Mesodermal cell (in vitro differentiated cells): ENCODE measurements at regions not wholly inside any gene's neighbourhood (a gene's known extent, or its start where the extent isn't known, plus 50 kb on each side); places are given as distances from the start of the nearest gene placed in this dataset.
A peak's percentile ranks its signal among the peaks of the same experiment; 100 is the strongest.
"Not testable (repeated sequence)": the region's sequence is repeated elsewhere in the genome, so short reads cannot be mapped to it uniquely, and the experiment has no call there.

Source experiments
- H3K27ac ChIP-seq: 2 replicates; pipeline ENCODE4 v1.7.0; 2013; ENCODE audit warnings: mild to moderate bottlenecking, low read depth, low read length, moderate library complexity; ENCODE audit not compliant: severe bottlenecking
- H3K36me3 ChIP-seq: 2 replicates; pipeline ENCODE4 v1.7.1; 2013; ENCODE audit warnings: mild to moderate bottlenecking, low read length, moderate library complexity; ENCODE audit not compliant: control insufficient read depth, insufficient read depth
- H3K4me1 ChIP-seq: one replicate; pipeline ENCODE4 v1.7.1; 2013; ENCODE audit warnings: mild to moderate bottlenecking, low read length; ENCODE audit not compliant: insufficient read depth, control insufficient read depth, poor library complexity, severe bottlenecking
- H3K4me3 ChIP-seq: 2 replicates; pipeline ENCODE4 v1.7.0; 2013; ENCODE audit warnings: low read length, control low read depth, mild to moderate bottlenecking; ENCODE audit not compliant: insufficient read depth, poor library complexity, severe bottlenecking; ENCODE audit errors: extremely low read depth
- H3K9me3 ChIP-seq: 2 replicates; pipeline ENCODE4 v1.7.1; 2013; ENCODE audit warnings: mild to moderate bottlenecking, low read length, moderate library complexity; ENCODE audit not compliant: control insufficient read depth
- WGBS, 2 experiments: methylation state at CpG; one replicate each; pipeline ENCODE4 v1.1.5; 2013; ENCODE audit warnings: missing lambda C conversion rate in 2 of 2; ENCODE audit not compliant: insufficient coverage in 2 of 2; 5-methylcytosine and 5-hydroxymethylcytosine counted together

DNA sequence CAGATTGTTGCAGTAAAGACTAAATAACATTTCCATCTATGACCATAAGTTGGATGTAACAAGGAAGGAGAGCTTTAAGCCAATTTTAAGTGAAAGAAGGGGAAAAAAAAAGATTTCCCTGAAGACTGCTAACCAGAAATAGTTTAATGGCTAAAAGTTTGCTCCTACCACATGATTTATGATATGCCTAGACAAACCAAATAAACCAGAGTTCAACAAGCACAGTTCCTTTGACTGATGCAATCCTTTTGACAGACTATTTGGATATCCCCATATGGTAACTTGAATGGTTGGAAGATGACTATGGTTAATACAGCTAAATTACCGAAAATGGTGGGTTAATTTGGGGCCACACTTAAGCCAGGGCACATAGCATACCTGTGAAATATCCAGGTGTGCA is 338.5 kb downstream of the CETN3 start:
- H3K4me3 ChIP-seq = no peak overlapping the region
- H3K9me3 ChIP-seq = peaks cover 1% of the 10 kb centered on the region
- H3K27ac ChIP-seq = no peak overlapping the region
- no peaks in the 10 kb centered on the region for H3K36me3 ChIP-seq
- H3K4me1 ChIP-seq = no peaks in the 10 kb centered on the region
- WGBS, 2 experiments = 20 to 44% methylated on average over 1 of the region's 1 CpG

DNA sequence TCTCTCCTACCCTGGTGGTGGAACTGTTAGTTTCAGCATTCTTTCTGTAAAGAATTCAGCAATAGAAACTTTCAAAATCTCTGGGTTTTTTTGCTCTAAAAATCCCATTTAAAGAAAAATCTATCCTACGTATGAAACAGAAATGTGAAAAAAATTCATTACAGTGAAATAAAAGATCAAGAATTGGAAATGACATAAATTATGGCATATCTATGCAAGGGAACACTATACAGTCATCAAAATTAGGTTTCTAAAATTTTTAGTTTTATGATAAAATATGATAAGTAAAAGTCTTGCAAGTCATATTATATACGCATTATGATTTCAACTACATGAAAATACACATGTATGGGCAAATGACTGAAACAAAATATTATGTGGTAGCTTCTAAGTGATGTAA is 342.6 kb downstream of the CETN3 start:
- WGBS, 2 experiments = no CpG with 5 or more reads among the region's 2 CpGs
- H3K4me1 ChIP-seq = no peaks in the 10 kb centered on the region
- no peaks in the 10 kb centered on the region for H3K36me3 ChIP-seq
- H3K9me3 ChIP-seq = peaks cover 4% of the 10 kb centered on the region
- H3K4me3 ChIP-seq = no peak overlapping the region
- no peak overlapping the region for H3K27ac ChIP-seq

GRCh38 chr5:90056911-90057705 is 352.4 kb downstream of the CETN3 start:
- Histone ChIP-seq H3K27ac (peak overlapping the region; percentile 83), H3K4me1 (peaks cover 9% of the 10 kb centered on the region), H3K4me3 (no peak overlapping the region), H3K9me3 (no peaks in the 10 kb centered on the region), H3K36me3 (no peaks in the 10 kb centered on the region)
- 40 to 59% methylated on average over 1 to 6 of the region's 15 CpGs for WGBS, 2 experiments

GRCh38 chr5:90055831-90056328 is 353.7 kb downstream of the CETN3 start:
- Histone ChIP-seq H3K36me3 (no peaks in the 10 kb centered on the region), H3K4me1 (peaks cover 9% of the 10 kb centered on the region), H3K9me3 (no peaks in the 10 kb centered on the region), H3K4me3 (no peak overlapping the region), H3K27ac (peak overlapping the region; percentile 83)
- 61 to 90% methylated on average over 6 to 8 of the region's 9 CpGs for WGBS, 2 experiments

DNA sequence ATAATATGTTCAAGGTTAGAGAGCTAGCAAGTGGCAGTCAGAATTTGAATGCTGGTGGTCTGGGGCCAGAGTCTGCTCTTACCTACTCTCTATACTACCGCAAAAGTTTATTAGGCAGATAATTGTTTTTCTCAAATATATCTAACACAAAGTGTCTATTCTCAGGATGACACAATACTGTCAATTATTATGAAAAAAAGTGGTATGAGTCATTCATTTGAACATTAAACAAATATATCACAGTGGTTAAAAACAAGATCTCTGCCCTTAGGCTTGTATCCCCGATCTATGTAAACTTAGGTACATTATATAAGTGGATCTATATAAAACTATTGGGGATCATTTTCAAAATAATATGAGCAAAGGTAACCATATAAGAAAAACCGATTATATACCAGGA is 354.9 kb downstream of the CETN3 start:
- Histone ChIP-seq H3K4me1 (peaks cover 9% of the 10 kb centered on the region), H3K9me3 (no peaks in the 10 kb centered on the region), H3K4me3 (no peak overlapping the region), H3K36me3 (no peaks in the 10 kb centered on the region), H3K27ac (no peak overlapping the region)
- WGBS, 2 experiments = 80% methylated on average over 1 of the region's 3 CpGs; no CpG with 5 or more reads in 1 of the 2 experiments

DNA sequence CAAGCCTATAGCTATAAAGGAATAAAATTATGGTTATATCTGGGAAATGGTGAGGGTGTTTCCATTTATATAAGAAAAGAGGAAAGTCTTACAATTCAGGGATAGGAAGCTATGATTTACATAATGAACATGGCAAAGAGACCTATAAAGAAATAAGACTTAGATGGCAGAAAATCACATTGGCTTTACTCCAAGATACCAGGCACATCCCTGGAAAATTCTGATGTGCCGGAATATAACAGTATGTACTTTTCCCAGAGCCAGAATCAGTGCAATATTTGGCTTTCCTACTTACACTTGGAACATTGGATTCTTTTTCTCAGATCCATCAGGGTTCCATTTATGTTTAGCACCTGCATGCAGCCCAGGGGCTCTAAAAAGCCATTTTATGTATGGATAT is 357.8 kb downstream of the CETN3 start:
- 60 to 100% methylated on average over 1 of the region's 1 CpG for WGBS, 2 experiments
- Histone ChIP-seq H3K27ac (no peak overlapping the region), H3K9me3 (no peaks in the 10 kb centered on the region), H3K36me3 (no peaks in the 10 kb centered on the region), H3K4me3 (no peak overlapping the region), H3K4me1 (peaks cover 7% of the 10 kb centered on the region)

GRCh38 chr5:90050103-90050502 is 359.5 kb downstream of the CETN3 start:
- no peaks in the 10 kb centered on the region for H3K4me1 ChIP-seq
- no peak overlapping the region for H3K27ac ChIP-seq
- WGBS, 2 experiments = 93 to 100% methylated on average over 2 of the region's 2 CpGs
- no peak overlapping the region for H3K4me3 ChIP-seq
- no peaks in the 10 kb centered on the region for H3K36me3 ChIP-seq
- H3K9me3 ChIP-seq = no peaks in the 10 kb centered on the region

GRCh38 chr5:90047113-90047512 is 362.4 kb downstream of the CETN3 start:
- Histone ChIP-seq H3K9me3 (no peaks in the 10 kb centered on the region), H3K4me1 (no peaks in the 10 kb centered on the region), H3K4me3 (no peak overlapping the region), H3K36me3 (no peaks in the 10 kb centered on the region), H3K27ac (no peak overlapping the region)
- WGBS, 2 experiments = 71% methylated on average over 1 of the region's 5 CpGs; no CpG with 5 or more reads in 1 of the 2 experiments

- not testable (repeated sequence) for H3K27ac ChIP-seq
Measured at GRCh38 chr5:90040082-90040481, 369.5 kb downstream of the CETN3 start.

GRCh38 chr5:90037646-90038045 is 371.9 kb downstream of the CETN3 start:
- no peaks in the 10 kb centered on the region for H3K4me1 ChIP-seq
- H3K36me3 ChIP-seq = no peaks in the 10 kb centered on the region
- no peak overlapping the region for H3K4me3 ChIP-seq
- WGBS, 2 experiments = 95% methylated on average over 4 of the region's 4 CpGs; no CpG with 5 or more reads in 1 of the 2 experiments
- no peaks in the 10 kb centered on the region for H3K9me3 ChIP-seq
- no peak overlapping the region for H3K27ac ChIP-seq

More at GRCh38 chr5:90040082-90040481, 369.5 kb downstream of the CETN3 start:
- not testable (repeated sequence) for H3K4me3 ChIP-seq, H3K9me3 ChIP-seq, H3K36me3 ChIP-seq, H3K4me1 ChIP-seq
- WGBS, 2 experiments = no CpG with 5 or more reads among the region's 4 CpGs

GRCh38 chr5:90022711-90023053 is 386.9 kb downstream of the CETN3 start:
- peaks cover 2% of the 10 kb centered on the region for H3K9me3 ChIP-seq
- H3K36me3 ChIP-seq = no peaks in the 10 kb centered on the region
- H3K27ac ChIP-seq = no peak overlapping the region
- no peak overlapping the region for H3K4me3 ChIP-seq
- peaks cover 11% of the 10 kb centered on the region for H3K4me1 ChIP-seq
